Smooth muscle cell (in vitro differentiated cells): ENCODE measurements at regions not wholly inside any gene's neighbourhood (a gene's known extent, or its start where the extent isn't known, plus 50 kb on each side); places are given as distances from the start of the nearest gene placed in this dataset.
A peak's percentile ranks its signal among the peaks of the same experiment; 100 is the strongest.

Experiments used
- DNase-seq: peaks from one replicate; lab custom pipeline; 2025; ENCODE audit not compliant: unreplicated experiment; lab: John Stamatoyannopoulos, UW
- H2AFZ ChIP-seq: fragments of 200-600 bp; sonication (generic); 2 replicates; pipeline ENCODE4 v1.6.0; 2016; ENCODE audit warnings: antibody characterized with exemption, low read depth, mild to moderate bottlenecking
- H3F3A ChIP-seq: fragments of 200-600 bp; sonication (generic); 2 replicates; pipeline ENCODE4 v1.6.0; 2017; ENCODE audit warnings: antibody characterized with exemption, low read depth
- H3K27ac ChIP-seq: fragments of 200-600 bp; sonication (generic); 2 replicates; pipeline ENCODE4 v1.5.1; 2016; ENCODE audit warnings: low read depth, mild to moderate bottlenecking
- H3K27me3 ChIP-seq: fragments of 200-600 bp; sonication (generic); 2 replicates; pipeline ENCODE4 v1.6.1; 2016; ENCODE audit warnings: low read depth, mild to moderate bottlenecking
- H3K36me3 ChIP-seq: fragments of 200-600 bp; sonication (generic); 2 replicates; pipeline ENCODE4 v1.5.1; 2016; ENCODE audit warnings: low read depth
- H3K4me1 ChIP-seq: fragments of 200-600 bp; sonication (generic); 2 replicates; pipeline ENCODE4 v1.5.1; 2016; ENCODE audit warnings: low read depth
- H3K4me2 ChIP-seq: fragments of 200-600 bp; sonication (generic); 2 replicates; pipeline ENCODE4 v1.6.0; 2016; ENCODE audit warnings: mild to moderate bottlenecking
- H3K4me3 ChIP-seq: fragments of 200-600 bp; sonication (generic); 2 replicates; pipeline ENCODE4 v1.5.1; 2016; ENCODE audit warnings: mild to moderate bottlenecking
- H3K79me2 ChIP-seq: fragments of 200-600 bp; sonication (generic); 2 replicates; pipeline ENCODE4 v1.6.0; 2016; ENCODE audit warnings: low read depth, mild to moderate bottlenecking
- H3K9ac ChIP-seq: fragments of 200-600 bp; sonication (generic); 2 replicates; pipeline ENCODE4 v1.6.0; 2016; ENCODE audit warnings: low read depth
- H3K9me3 ChIP-seq: fragments of 200-600 bp; sonication (generic); replicated peaks from 2 replicates; pipeline ENCODE4 v1.5.1; 2016; ENCODE audit warnings: low read depth
- H4K20me1 ChIP-seq: fragments of 200-600 bp; sonication (generic); 2 replicates; pipeline ENCODE4 v1.6.0; 2016; ENCODE audit warnings: low read depth
- WGBS: methylation state at CpG from one replicate; pipeline ENCODE4 v1.1.7; 2016; ENCODE audit warnings: low lambda C conversion rate; 5-methylcytosine and 5-hydroxymethylcytosine counted together
- TF ChIP-seq, protein P1 (sequence below): fragments of 200-600 bp; sonication (generic); IDR thresholded peaks from 2 replicates; pipeline ENCODE4 v1.5.1; 2017; ENCODE audit warnings: borderline replicate concordance, mild to moderate bottlenecking, antibody characterized with exemption; ENCODE audit not compliant: insufficient read depth, poor library complexity, severe bottlenecking

DNA sequence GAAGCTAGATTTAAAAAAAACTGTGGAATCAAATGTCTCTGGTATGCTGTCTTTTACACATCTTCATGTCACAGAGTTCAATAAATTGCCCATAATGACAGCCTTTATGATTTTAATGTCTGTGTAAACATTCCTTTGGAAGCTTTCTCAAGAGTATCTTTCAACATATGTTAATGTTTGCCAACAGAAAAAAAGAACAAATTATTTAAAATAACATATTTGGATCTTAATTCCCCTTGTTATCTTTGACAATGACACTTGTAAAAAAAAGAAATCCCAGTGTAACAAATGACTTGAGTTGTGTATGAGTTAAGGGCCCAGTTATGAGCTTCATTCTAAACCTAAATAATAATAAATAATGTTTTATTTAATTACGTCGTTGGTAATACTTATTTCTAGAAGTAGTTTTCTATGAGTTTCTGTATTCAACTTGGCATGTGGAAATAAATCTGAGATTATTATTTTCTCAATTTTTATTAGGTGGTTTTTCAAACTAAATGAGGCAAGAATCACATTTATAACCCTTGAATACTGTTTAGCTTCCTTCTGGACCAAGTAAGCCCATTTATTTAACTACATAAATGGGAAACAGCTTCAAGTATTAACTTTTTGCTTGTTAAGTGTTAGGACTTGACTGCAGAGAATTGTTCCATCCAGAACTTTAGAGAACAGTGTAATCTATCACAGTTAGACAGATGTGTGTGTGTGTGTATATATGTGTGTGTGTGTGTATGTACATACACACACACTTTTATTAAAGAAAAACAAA, 182.1 kb downstream of the POSTN start:
- Histone ChIP-seq H3K4me2 (no peak overlapping the region), H3K4me3 (no peak overlapping the region), H3K27ac (no peak overlapping the region), H4K20me1 (no peaks in the 10 kb centered on the region), H3K27me3 (no peaks in the 10 kb centered on the region), H3K9me3 (no peaks in the 10 kb centered on the region), H3K79me2 (no peaks in the 10 kb centered on the region), H3K36me3 (no peaks in the 10 kb centered on the region), H3K9ac (no peak overlapping the region), H3K4me1 (no peaks in the 10 kb centered on the region), H2AFZ (no peak overlapping the region), H3F3A (no peaks in the 10 kb centered on the region)
- DNase-seq, result no peak
- WGBS, result 95% methylated on average over 2 of the region's 2 CpGs
- TF ChIP-seq, protein P1, sequence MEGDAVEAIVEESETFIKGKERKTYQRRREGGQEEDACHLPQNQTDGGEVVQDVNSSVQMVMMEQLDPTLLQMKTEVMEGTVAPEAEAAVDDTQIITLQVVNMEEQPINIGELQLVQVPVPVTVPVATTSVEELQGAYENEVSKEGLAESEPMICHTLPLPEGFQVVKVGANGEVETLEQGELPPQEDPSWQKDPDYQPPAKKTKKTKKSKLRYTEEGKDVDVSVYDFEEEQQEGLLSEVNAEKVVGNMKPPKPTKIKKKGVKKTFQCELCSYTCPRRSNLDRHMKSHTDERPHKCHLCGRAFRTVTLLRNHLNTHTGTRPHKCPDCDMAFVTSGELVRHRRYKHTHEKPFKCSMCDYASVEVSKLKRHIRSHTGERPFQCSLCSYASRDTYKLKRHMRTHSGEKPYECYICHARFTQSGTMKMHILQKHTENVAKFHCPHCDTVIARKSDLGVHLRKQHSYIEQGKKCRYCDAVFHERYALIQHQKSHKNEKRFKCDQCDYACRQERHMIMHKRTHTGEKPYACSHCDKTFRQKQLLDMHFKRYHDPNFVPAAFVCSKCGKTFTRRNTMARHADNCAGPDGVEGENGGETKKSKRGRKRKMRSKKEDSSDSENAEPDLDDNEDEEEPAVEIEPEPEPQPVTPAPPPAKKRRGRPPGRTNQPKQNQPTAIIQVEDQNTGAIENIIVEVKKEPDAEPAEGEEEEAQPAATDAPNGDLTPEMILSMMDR, result no peak

DNA sequence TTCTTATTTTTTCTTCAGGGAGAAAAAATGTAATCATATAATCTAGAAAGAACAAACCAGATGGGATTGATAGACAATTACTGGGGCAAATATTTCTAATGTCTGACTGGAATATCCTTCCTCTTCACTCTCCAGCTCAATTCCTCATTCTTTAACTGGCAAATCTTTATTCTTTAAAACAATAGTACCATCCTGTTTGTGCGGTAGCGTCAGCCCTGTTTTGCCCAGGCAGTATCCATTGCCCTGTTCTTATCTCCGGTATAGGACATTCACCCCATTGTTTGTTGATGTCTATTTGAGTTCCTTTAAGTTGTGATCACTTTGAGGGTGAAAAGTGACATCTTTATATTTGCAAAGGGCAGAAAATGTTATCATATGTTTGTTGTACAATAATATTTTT, 185.4 kb downstream of the POSTN start:
- H3K4me3 ChIP-seq, result no peak overlapping the region
- H3K27ac ChIP-seq, result no peak overlapping the region
- H3K9me3 ChIP-seq, result no peaks in the 10 kb centered on the region
- TF ChIP-seq, protein P1, result no peak
- H3K9ac ChIP-seq, result no peak overlapping the region
- 95% methylated on average over 3 of the region's 3 CpGs for WGBS
- no peaks in the 10 kb centered on the region for H3F3A ChIP-seq
- no peaks in the 10 kb centered on the region for H3K36me3 ChIP-seq
- no peak overlapping the region for H3K4me2 ChIP-seq
- H3K27me3 ChIP-seq, result no peaks in the 10 kb centered on the region
- no peaks in the 10 kb centered on the region for H4K20me1 ChIP-seq
- H2AFZ ChIP-seq, result no peak overlapping the region
- DNase-seq, result no peak
- H3K79me2 ChIP-seq, result no peaks in the 10 kb centered on the region
- H3K4me1 ChIP-seq, result no peaks in the 10 kb centered on the region

DNA sequence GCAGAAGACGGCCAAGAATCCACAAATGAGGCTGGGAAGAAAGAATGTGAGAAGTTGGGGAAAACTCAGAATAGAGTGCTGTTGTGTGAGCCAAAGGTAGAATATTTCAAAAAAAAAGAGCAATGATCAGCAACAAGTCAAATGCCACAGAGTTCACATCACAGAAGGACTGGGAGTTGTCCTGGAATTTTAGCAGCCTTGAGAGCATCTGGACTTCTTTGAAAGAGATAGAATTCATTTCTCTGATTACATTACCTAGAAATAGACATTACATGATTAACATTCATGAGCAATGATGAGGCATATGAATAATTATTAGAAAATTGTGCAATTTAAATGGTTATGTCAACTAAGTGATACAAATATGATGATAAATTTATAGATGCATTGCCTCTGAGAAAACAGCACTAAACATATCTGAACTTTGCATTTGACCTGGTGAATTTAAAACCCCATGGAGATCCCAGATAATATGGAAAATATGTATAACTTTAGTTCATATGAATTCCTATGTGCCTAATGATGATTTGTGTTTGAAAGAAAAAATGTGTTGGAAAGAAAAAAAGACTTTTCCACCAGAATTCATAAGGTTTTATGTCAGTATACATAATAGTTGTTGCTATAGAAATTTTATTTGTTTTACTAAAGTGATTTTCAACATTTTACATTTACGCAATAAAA, 186.2 kb downstream of the POSTN start:
- H3K79me2 ChIP-seq, result no peaks in the 10 kb centered on the region
- no peak overlapping the region for H3K9ac ChIP-seq
- no peak overlapping the region for H3K4me2 ChIP-seq
- WGBS, result 85% methylated on average over 2 of the region's 2 CpGs
- no peak overlapping the region for H2AFZ ChIP-seq
- no peaks in the 10 kb centered on the region for H3K36me3 ChIP-seq
- H3K4me3 ChIP-seq, result no peak overlapping the region
- no peaks in the 10 kb centered on the region for H3K27me3 ChIP-seq
- no peaks in the 10 kb centered on the region for H3K9me3 ChIP-seq
- no peaks in the 10 kb centered on the region for H3F3A ChIP-seq
- H4K20me1 ChIP-seq, result no peaks in the 10 kb centered on the region
- no peak overlapping the region for H3K27ac ChIP-seq
- no peak for DNase-seq
- TF ChIP-seq, protein P1, result no peak
- H3K4me1 ChIP-seq, result no peaks in the 10 kb centered on the region

DNA sequence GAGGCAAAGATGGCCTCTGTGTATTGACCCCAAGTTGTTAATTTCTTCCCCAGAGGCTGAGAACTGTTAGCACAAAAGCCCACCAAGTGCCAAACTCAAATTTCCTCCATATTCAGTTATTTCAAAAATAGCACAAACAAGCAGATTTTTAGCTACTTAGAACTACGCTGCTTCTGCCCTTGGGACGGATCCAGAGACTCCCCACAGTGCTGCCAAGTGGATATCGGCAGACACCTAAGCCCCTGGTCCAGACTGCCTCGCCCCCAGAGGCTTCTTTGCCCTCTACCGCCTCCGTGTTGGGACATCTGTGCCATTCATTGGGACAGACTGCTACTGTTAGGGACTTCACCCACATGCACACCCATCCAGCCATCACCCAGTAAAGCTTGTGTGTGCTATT, 188.3 kb downstream of the POSTN start:
- Histone ChIP-seq H3K27me3 (no peaks in the 10 kb centered on the region), H4K20me1 (no peaks in the 10 kb centered on the region), H3K4me2 (peak overlapping the region; percentile 43), H3K9me3 (no peaks in the 10 kb centered on the region), H3K79me2 (no peaks in the 10 kb centered on the region), H3K4me1 (no peaks in the 10 kb centered on the region), H3K36me3 (no peaks in the 10 kb centered on the region), H3K27ac (no peak overlapping the region), H3K4me3 (no peak overlapping the region), H3F3A (no peaks in the 10 kb centered on the region), H3K9ac (no peak overlapping the region), H2AFZ (no peak overlapping the region)
- DNase-seq, result no peak
- 94% methylated on average over 6 of the region's 6 CpGs for WGBS
- TF ChIP-seq, protein P1, result no peak
